GM19239 (cell line): ENCODE measurements at regions not wholly inside any gene's neighbourhood (a gene's known extent, or its start where the extent isn't known, plus 50 kb on each side); places are given as distances from the start of the nearest gene placed in this dataset.

Experiments
- DNase-seq: peaks from one replicate; pipeline ENCODE4 v3.0.0; 2011; ENCODE audit warnings: low spot score; ENCODE audit not compliant: insufficient read length
- FAIRE-seq: peaks from 2 replicates; lab custom pipeline; 2011; peaks lifted over from hg19 to GRCh38; lab: Jason Lieb, UNC

- DNase-seq = no peak
- no peak for FAIRE-seq
Measured at GRCh38 chr12:105930557-105931503, 207.9 kb downstream of the NUAK1 start.

- FAIRE-seq (no peak), DNase-seq (no peak)
Measured at GRCh38 chr12:105931762-105932570, 206.8 kb downstream of the NUAK1 start.

GRCh38 chr12:105933671-105934665, 204.8 kb downstream of the NUAK1 start:
- no peak for FAIRE-seq

GRCh38 chr12:105935106-105935505, 203.6 kb downstream of the NUAK1 start:
- FAIRE-seq = no peak

More at GRCh38 chr12:105933671-105934665, 204.8 kb downstream of the NUAK1 start:
- DNase-seq = no peak

GRCh38 chr12:105935981-105936380, 202.8 kb downstream of the NUAK1 start:
- no peak for FAIRE-seq
- no peak for DNase-seq

More at GRCh38 chr12:105935106-105935505, 203.6 kb downstream of the NUAK1 start:
- no peak for DNase-seq

GRCh38 chr12:105936496-105936895, 202.3 kb downstream of the NUAK1 start:
- FAIRE-seq (no peak), DNase-seq (no peak)

- FAIRE-seq = no peak
- no peak for DNase-seq
Measured at GRCh38 chr12:105937009-105937408, 201.7 kb downstream of the NUAK1 start.

- no peak for DNase-seq
Measured at GRCh38 chr12:105939181-105939721, 199.5 kb downstream of the NUAK1 start.

GRCh38 chr12:105942281-105942680, 196.5 kb downstream of the NUAK1 start:
- DNase-seq = no peak
- no peak for FAIRE-seq

More at GRCh38 chr12:105939181-105939721, 199.5 kb downstream of the NUAK1 start:
- FAIRE-seq = no peak

- DNase-seq (no peak), FAIRE-seq (no peak)
Measured at GRCh38 chr12:105943525-105943924, 195.2 kb downstream of the NUAK1 start.

- FAIRE-seq (no peak), DNase-seq (no peak)
Measured at GRCh38 chr12:105944628-105945027, 194.1 kb downstream of the NUAK1 start.

GRCh38 chr12:105945880-105946279, 192.9 kb downstream of the NUAK1 start:
- FAIRE-seq = no peak
- no peak for DNase-seq

- no peak for DNase-seq
- FAIRE-seq = no peak
Measured at GRCh38 chr12:105946493-105946901, 192.3 kb downstream of the NUAK1 start.

- no peak for DNase-seq
- no peak for FAIRE-seq
Measured at GRCh38 chr12:105947906-105948305, 190.8 kb downstream of the NUAK1 start.

- FAIRE-seq = no peak
- no peak for DNase-seq
Measured at GRCh38 chr12:105948331-105948730, 190.4 kb downstream of the NUAK1 start.

GRCh38 chr12:105949391-105949790, 189.4 kb downstream of the NUAK1 start:
- no peak for FAIRE-seq
- no peak for DNase-seq

- DNase-seq (no peak), FAIRE-seq (no peak)
Measured at GRCh38 chr12:105951732-105952131, 187.0 kb downstream of the NUAK1 start.

- FAIRE-seq (no peak), DNase-seq (no peak)
Measured at GRCh38 chr12:105954951-105955931, 183.5 kb downstream of the NUAK1 start.
